Activated naive CD4-positive, alpha-beta T cell (primary cell): ENCODE measurements at regions not wholly inside any gene's neighbourhood (a gene's known extent, or its start where the extent isn't known, plus 50 kb on each side); places are given as distances from the start of the nearest gene placed in this dataset.

Experiments
- DNase-seq, 4 experiments: peaks; one replicate each; lab custom pipeline; 2025; lab: John Stamatoyannopoulos, UW

GRCh38 chr12:46131732-46132469, 136.9 kb downstream of the SLC38A1 start:
- no peak for DNase-seq

- no peak for DNase-seq
These were observed 137.3 kb upstream of the SCAF11 start for GRCh38 chr12:46127656-46128055.

- DNase-seq = no peak
These were observed 135.8 kb upstream of the SCAF11 start for GRCh38 chr12:46126050-46126727.

- peak in 2 of 4 experiments; percentile 2 to 24 for DNase-seq
These were observed 134.7 kb upstream of the SCAF11 start for GRCh38 chr12:46124848-46125619.

- no peak for DNase-seq
These were observed 133.9 kb upstream of the SCAF11 start for GRCh38 chr12:46124132-46124847.

GRCh38 chr12:46112364-46112763, 122.0 kb upstream of the SCAF11 start:
- DNase-seq = no peak

GRCh38 chr12:46111715-46112114, 121.3 kb upstream of the SCAF11 start:
- no peak for DNase-seq

- no peak for DNase-seq
These were observed 120.7 kb upstream of the SCAF11 start for GRCh38 chr12:46110928-46111699.

- no peak for DNase-seq
These were observed 119.8 kb upstream of the SCAF11 start for GRCh38 chr12:46110223-46110611.

GRCh38 chr12:46109343-46110222, 119.2 kb upstream of the SCAF11 start:
- no peak for DNase-seq

- DNase-seq = no peak
These were observed 118.3 kb upstream of the SCAF11 start for GRCh38 chr12:46108721-46109120.

- DNase-seq = no peak
These were observed 117.2 kb upstream of the SCAF11 start for GRCh38 chr12:46107591-46107990.

GRCh38 chr12:46105735-46106134, 115.4 kb upstream of the SCAF11 start:
- DNase-seq = no peak

- DNase-seq = no peak
These were observed 113.4 kb upstream of the SCAF11 start for GRCh38 chr12:46103559-46104383.

- DNase-seq = no peak
These were observed 111.1 kb upstream of the SCAF11 start for GRCh38 chr12:46101485-46101869.

- no peak for DNase-seq
These were observed 110.4 kb upstream of the SCAF11 start for GRCh38 chr12:46100551-46101484.

GRCh38 chr12:46089414-46090162, 99.2 kb upstream of the SCAF11 start:
- no peak for DNase-seq
